HG03469 (cell line): ENCODE measurements at regions not wholly inside any gene's neighbourhood (a gene's known extent, or its start where the extent isn't known, plus 50 kb on each side); places are given as distances from the start of the nearest gene placed in this dataset.
"Not testable (repeated sequence)": the region's sequence is repeated elsewhere in the genome, so short reads cannot be mapped to it uniquely, and the experiment has no call there.

ENCODE experiments used
- ATAC-seq: cut with Tn5 transposase; IDR thresholded peaks from one replicate; pipeline ENCODE4 v1.9.1; 2021; ENCODE audit warnings: mild to moderate bottlenecking, moderate library complexity, moderate number of reproducible peaks; ENCODE audit not compliant: unreplicated experiment

GRCh38 chr14:57150449-57150848 is 118.3 kb downstream of the EXOC5 start:
- ATAC-seq = no peak

- no peak for ATAC-seq
Observed at GRCh38 chr14:57139173-57139572, 129.5 kb downstream of the EXOC5 start.

GRCh38 chr14:57136669-57137328 is 131.9 kb downstream of the EXOC5 start:
- ATAC-seq = no peak

- ATAC-seq = not testable (repeated sequence)
Observed at GRCh38 chr14:57127809-57128208, 140.9 kb downstream of the EXOC5 start.

GRCh38 chr14:57122129-57122528 is 146.6 kb downstream of the EXOC5 start:
- no peak for ATAC-seq

- ATAC-seq = not testable (repeated sequence)
Observed at GRCh38 chr14:57112072-57112807, 156.5 kb downstream of the EXOC5 start.

GRCh38 chr14:57110411-57110810 is 158.3 kb downstream of the EXOC5 start:
- ATAC-seq = not testable (repeated sequence)

GRCh38 chr14:57091030-57091608 is 177.6 kb downstream of the EXOC5 start:
- no peak for ATAC-seq

GRCh38 chr14:57089901-57090300 is 178.8 kb downstream of the EXOC5 start:
- ATAC-seq = no peak

- ATAC-seq = no peak
Observed at GRCh38 chr14:57087841-57088240, 180.9 kb downstream of the EXOC5 start.

GRCh38 chr14:57086271-57087162 is 182.2 kb downstream of the EXOC5 start:
- ATAC-seq = no peak

- no peak for ATAC-seq
Observed at GRCh38 chr14:57085801-57086200, 182.9 kb downstream of the EXOC5 start.

- no peak for ATAC-seq
Observed at GRCh38 chr14:57085043-57085442, 183.7 kb downstream of the EXOC5 start.

GRCh38 chr14:57080691-57081090 is 188.0 kb downstream of the EXOC5 start:
- ATAC-seq = no peak

- ATAC-seq = no peak
Observed at GRCh38 chr14:57078054-57078453, 190.7 kb downstream of the EXOC5 start.

- ATAC-seq = no peak
Observed at GRCh38 chr14:57073986-57074385, 194.7 kb downstream of the EXOC5 start.

- ATAC-seq = no peak
Observed at GRCh38 chr14:57071639-57072038, 197.1 kb downstream of the EXOC5 start.

GRCh38 chr14:57069702-57070101 is 199.0 kb downstream of the EXOC5 start:
- ATAC-seq = no peak

- no peak for ATAC-seq
Observed at GRCh38 chr14:57068511-57068910, 200.2 kb downstream of the EXOC5 start.

GRCh38 chr14:57066887-57067513 is 201.7 kb downstream of the EXOC5 start:
- no peak for ATAC-seq

- no peak for ATAC-seq
Observed at GRCh38 chr14:57066463-57066862, 202.2 kb downstream of the EXOC5 start.
